ENCODE measurements at regions not wholly inside any gene's neighbourhood (a gene's known extent, or its start where the extent isn't known, plus 50 kb on each side); places are given as distances from the start of the nearest gene placed in this dataset.

GRCh38 chr2:136444323-136444722, 321.0 kb upstream of the THSD7B start:
- Histone ChIP-seq H3K4me3 (replicated peaks; ENCODE audit: insufficient read depth, low read length) (no peak overlapping the region), H3K27me3 (ENCODE audit: insufficient read depth, poor library complexity, severe bottlenecking) (peaks cover 7% of the 10 kb centered on the region), H3K27ac (replicated peaks) (no peak overlapping the region)
- no peak for DNase-seq (ENCODE audit: low read depth in 1 of 2, low spot score in 1 of 2)
- TF ChIP-seq SPI1 (IDR thresholded peaks at IDR 0.05; ENCODE audit: borderline replicate concordance, low read depth) (no peak), CTCF (IDR thresholded peaks at IDR 0.05; ENCODE audit: insufficient read depth, low read length) (no peak), GABPA (IDR thresholded peaks at IDR 0.05; ENCODE audit: low read depth) (no peak), POLR2AphosphoS5 (IDR thresholded peaks at IDR 0.05; ENCODE audit: low read depth) (no peak), REST (IDR thresholded peaks at IDR 0.05; ENCODE audit: insufficient replicate concordance, low read depth) (no peak)

GRCh38 chr2:136443661-136444060, 321.7 kb upstream of the THSD7B start:
- Histone ChIP-seq H3K27me3 (ENCODE audit: insufficient read depth, poor library complexity, severe bottlenecking) (peaks cover 7% of the 10 kb centered on the region), H3K27ac (replicated peaks) (no peak overlapping the region), H3K4me3 (replicated peaks; ENCODE audit: insufficient read depth, low read length) (no peak overlapping the region)
- no peak for DNase-seq (ENCODE audit: low read depth in 1 of 2, low spot score in 1 of 2)
- no peak for TF ChIP-seq POLR2AphosphoS5 (IDR thresholded peaks at IDR 0.05; ENCODE audit: low read depth)
- no peak for TF ChIP-seq CTCF (IDR thresholded peaks at IDR 0.05; ENCODE audit: insufficient read depth, low read length)
- no peak for TF ChIP-seq GABPA (IDR thresholded peaks at IDR 0.05; ENCODE audit: low read depth)
- TF ChIP-seq REST (IDR thresholded peaks at IDR 0.05; ENCODE audit: insufficient replicate concordance, low read depth), result no peak
- TF ChIP-seq SPI1 (IDR thresholded peaks at IDR 0.05; ENCODE audit: borderline replicate concordance, low read depth), result no peak

- no peak for DNase-seq (ENCODE audit: low read depth in 1 of 2, low spot score in 1 of 2)
Measured at GRCh38 chr2:136441979-136442714, 323.2 kb upstream of the THSD7B start.

More at GRCh38 chr2:136441979-136442714, 323.2 kb upstream of the THSD7B start:
- no peak overlapping the region for H3K27ac ChIP-seq (replicated peaks)
- no peak for TF ChIP-seq GABPA (IDR thresholded peaks at IDR 0.05; ENCODE audit: low read depth)
- no peak for TF ChIP-seq POLR2AphosphoS5 (IDR thresholded peaks at IDR 0.05; ENCODE audit: low read depth)
- TF ChIP-seq CTCF (IDR thresholded peaks at IDR 0.05; ENCODE audit: insufficient read depth, low read length), result no peak
- TF ChIP-seq SPI1 (IDR thresholded peaks at IDR 0.05; ENCODE audit: borderline replicate concordance, low read depth), result no peak
- no peak for TF ChIP-seq REST (IDR thresholded peaks at IDR 0.05; ENCODE audit: insufficient replicate concordance, low read depth)
- peaks cover 7% of the 10 kb centered on the region for H3K27me3 ChIP-seq (ENCODE audit: insufficient read depth, poor library complexity, severe bottlenecking)
- no peak overlapping the region for H3K4me3 ChIP-seq (replicated peaks; ENCODE audit: insufficient read depth, low read length)
